ENCODE measurements at regions not wholly inside any gene's neighbourhood (a gene's known extent, or its start where the extent isn't known, plus 50 kb on each side); places are given as distances from the start of the nearest gene placed in this dataset.

- Histone ChIP-seq H3K4me1 (ENCODE audit: control insufficient read depth in 2 of 2, insufficient read depth in 2 of 2, low read length in 2 of 2) (no peaks in the 10 kb centered on the region), H3K4me3 (ENCODE audit: low read length in 2 of 2) (no peak overlapping the region), H3K36me3 (ENCODE audit: control insufficient read depth in 2 of 2, insufficient read depth in 2 of 2, low read length in 2 of 2) (no peaks in the 10 kb centered on the region), H3K27ac (ENCODE audit: low read depth in 2 of 2, low read length in 2 of 2) (no peak overlapping the region), H3K9ac (ENCODE audit: low read depth in 1 of 2, low read length in 2 of 2) (no peak overlapping the region), H3K9me3 (ENCODE audit: control insufficient read depth in 2 of 2, low read length in 2 of 2) (no peaks in the 10 kb centered on the region), H3K27me3 (ENCODE audit: control insufficient read depth in 2 of 2, insufficient read depth in 2 of 2, low read length in 2 of 2) (no peaks in the 10 kb centered on the region)
These were observed 147.0 kb upstream of the ZNF32 start for GRCh38 chr10:43795639-43796038.

DNA sequence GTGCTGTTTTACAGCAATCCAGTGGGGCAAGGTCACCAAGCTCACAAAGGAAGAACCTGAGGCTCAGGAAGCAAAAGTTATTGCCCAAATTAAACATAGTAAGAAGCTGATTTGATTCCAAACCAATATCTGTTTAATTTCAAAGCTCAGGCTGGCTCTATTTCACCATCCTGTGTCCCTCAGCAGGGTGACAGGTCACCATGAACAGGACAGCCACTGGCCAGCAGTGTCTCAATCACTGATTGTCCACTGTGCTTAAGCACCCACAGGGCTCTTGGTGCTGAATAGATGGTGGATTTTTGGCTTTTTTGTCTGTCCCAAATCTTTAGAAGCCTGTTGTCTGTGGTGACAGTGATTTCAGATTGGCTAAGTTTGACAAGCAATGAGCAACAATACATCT, 146.4 kb upstream of the ZNF32 start:
- Histone ChIP-seq H3K4me3 (ENCODE audit: low read length in 2 of 2) (no peak overlapping the region), H3K9me3 (ENCODE audit: control insufficient read depth in 2 of 2, low read length in 2 of 2) (no peaks in the 10 kb centered on the region), H3K27me3 (ENCODE audit: control insufficient read depth in 2 of 2, insufficient read depth in 2 of 2, low read length in 2 of 2) (no peaks in the 10 kb centered on the region), H3K27ac (ENCODE audit: low read depth in 2 of 2, low read length in 2 of 2) (no peak overlapping the region), H3K4me1 (ENCODE audit: control insufficient read depth in 2 of 2, insufficient read depth in 2 of 2, low read length in 2 of 2) (no peaks in the 10 kb centered on the region), H3K9ac (ENCODE audit: low read depth in 1 of 2, low read length in 2 of 2) (no peak overlapping the region), H3K36me3 (ENCODE audit: control insufficient read depth in 2 of 2, insufficient read depth in 2 of 2, low read length in 2 of 2) (no peaks in the 10 kb centered on the region)

DNA sequence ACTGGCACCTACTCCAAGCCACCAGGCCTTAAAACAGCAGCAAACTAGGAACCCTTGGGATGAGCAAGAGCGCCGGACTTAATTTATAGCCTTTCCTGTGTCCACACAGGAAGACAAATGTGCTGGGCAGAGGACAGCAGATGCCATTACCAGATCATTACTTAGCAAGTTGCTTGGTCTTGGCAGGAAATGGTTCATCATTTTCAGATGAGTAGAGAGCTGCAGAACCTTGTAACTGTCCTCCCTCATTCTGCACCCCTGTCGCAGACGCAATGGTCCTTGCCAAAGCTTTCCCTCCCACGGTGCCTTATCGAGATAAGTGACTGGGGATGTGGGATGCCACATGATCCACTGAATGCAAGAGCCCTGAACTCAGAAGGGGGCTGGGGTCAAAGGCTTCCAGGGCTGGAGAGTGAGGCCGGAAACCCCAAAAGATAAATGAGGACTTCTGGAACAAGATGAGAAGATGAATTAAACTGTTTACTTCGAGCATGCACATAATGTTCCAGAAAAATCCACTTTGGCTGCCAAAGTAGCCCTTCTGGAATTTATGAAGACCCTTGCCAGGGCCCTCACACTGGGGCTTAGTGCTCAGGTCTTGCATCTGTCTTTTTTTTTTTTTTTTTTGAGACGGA, 145.6 kb upstream of the ZNF32 start:
- H3K27ac ChIP-seq (ENCODE audit: low read depth in 2 of 2, low read length in 2 of 2): no peak overlapping the region
- no peak overlapping the region for H3K9ac ChIP-seq (ENCODE audit: low read depth in 1 of 2, low read length in 2 of 2)
- H3K9me3 ChIP-seq (ENCODE audit: control insufficient read depth in 2 of 2, low read length in 2 of 2): no peaks in the 10 kb centered on the region
- H3K4me1 ChIP-seq (ENCODE audit: control insufficient read depth in 2 of 2, insufficient read depth in 2 of 2, low read length in 2 of 2): no peaks in the 10 kb centered on the region
- H3K36me3 ChIP-seq (ENCODE audit: control insufficient read depth in 2 of 2, insufficient read depth in 2 of 2, low read length in 2 of 2): no peaks in the 10 kb centered on the region
- no peaks in the 10 kb centered on the region for H3K27me3 ChIP-seq (ENCODE audit: control insufficient read depth in 2 of 2, insufficient read depth in 2 of 2, low read length in 2 of 2)
- no peak overlapping the region for H3K4me3 ChIP-seq (ENCODE audit: low read length in 2 of 2)

DNA sequence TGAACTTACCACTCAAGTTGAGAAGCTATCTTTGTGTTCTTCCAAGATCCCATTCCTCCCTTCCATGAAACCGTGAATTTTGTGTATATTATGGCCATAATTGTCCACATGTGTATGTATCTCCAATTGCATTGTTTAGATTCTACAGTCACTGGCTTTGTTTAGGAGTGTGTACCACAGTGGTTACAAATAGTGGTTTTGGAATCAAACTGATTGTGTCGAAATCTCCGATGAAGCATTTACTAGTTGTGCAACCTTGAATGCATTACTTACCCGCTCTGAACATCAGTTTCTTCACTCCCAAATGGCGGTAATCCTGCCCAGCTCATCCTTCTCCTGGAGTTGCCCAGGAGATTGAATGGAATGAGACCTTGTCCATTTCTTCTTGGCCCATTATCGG, 145.0 kb upstream of the ZNF32 start:
- Histone ChIP-seq H3K36me3 (ENCODE audit: control insufficient read depth in 2 of 2, insufficient read depth in 2 of 2, low read length in 2 of 2) (no peaks in the 10 kb centered on the region), H3K4me3 (ENCODE audit: low read length in 2 of 2) (no peak overlapping the region), H3K27ac (ENCODE audit: low read depth in 2 of 2, low read length in 2 of 2) (no peak overlapping the region), H3K4me1 (ENCODE audit: control insufficient read depth in 2 of 2, insufficient read depth in 2 of 2, low read length in 2 of 2) (no peaks in the 10 kb centered on the region), H3K27me3 (ENCODE audit: control insufficient read depth in 2 of 2, insufficient read depth in 2 of 2, low read length in 2 of 2) (no peaks in the 10 kb centered on the region), H3K9me3 (ENCODE audit: control insufficient read depth in 2 of 2, low read length in 2 of 2) (no peaks in the 10 kb centered on the region), H3K9ac (ENCODE audit: low read depth in 1 of 2, low read length in 2 of 2) (no peak overlapping the region)

DNA sequence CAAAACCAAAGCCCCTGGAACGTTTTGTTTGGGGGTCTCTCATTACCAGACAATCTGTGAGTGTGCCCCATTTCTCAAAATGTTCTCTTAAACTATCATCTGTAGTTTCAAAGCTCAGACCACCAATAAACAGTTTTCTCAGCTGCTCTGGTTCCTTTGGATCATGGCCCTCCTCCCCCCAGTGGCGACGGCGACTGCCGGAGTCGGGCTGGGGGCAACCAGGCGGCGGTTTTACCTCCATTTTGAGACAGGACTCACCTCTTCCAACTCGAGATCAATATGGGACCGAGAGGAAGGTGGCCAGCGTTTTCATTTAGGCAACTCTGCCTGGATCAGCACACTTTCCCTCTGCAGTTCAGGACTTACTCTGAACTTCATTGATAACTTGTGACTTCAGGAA, 141.5 kb upstream of the ZNF32 start:
- no peaks in the 10 kb centered on the region for H3K36me3 ChIP-seq (ENCODE audit: control insufficient read depth in 2 of 2, insufficient read depth in 2 of 2, low read length in 2 of 2)
- H3K9ac ChIP-seq (ENCODE audit: low read depth in 1 of 2, low read length in 2 of 2): no peak overlapping the region
- no peaks in the 10 kb centered on the region for H3K27me3 ChIP-seq (ENCODE audit: control insufficient read depth in 2 of 2, insufficient read depth in 2 of 2, low read length in 2 of 2)
- H3K27ac ChIP-seq (ENCODE audit: low read depth in 2 of 2, low read length in 2 of 2): no peak overlapping the region
- H3K9me3 ChIP-seq (ENCODE audit: control insufficient read depth in 2 of 2, low read length in 2 of 2): no peaks in the 10 kb centered on the region
- no peak overlapping the region for H3K4me3 ChIP-seq (ENCODE audit: low read length in 2 of 2)
- H3K4me1 ChIP-seq (ENCODE audit: control insufficient read depth in 2 of 2, insufficient read depth in 2 of 2, low read length in 2 of 2): no peaks in the 10 kb centered on the region

- Histone ChIP-seq H3K27me3 (ENCODE audit: control insufficient read depth in 2 of 2, insufficient read depth in 2 of 2, low read length in 2 of 2) (no peaks in the 10 kb centered on the region), H3K36me3 (ENCODE audit: control insufficient read depth in 2 of 2, insufficient read depth in 2 of 2, low read length in 2 of 2) (no peaks in the 10 kb centered on the region), H3K9ac (ENCODE audit: low read depth in 1 of 2, low read length in 2 of 2) (no peak overlapping the region), H3K27ac (ENCODE audit: low read depth in 2 of 2, low read length in 2 of 2) (no peak overlapping the region), H3K4me3 (ENCODE audit: low read length in 2 of 2) (no peak overlapping the region), H3K9me3 (ENCODE audit: control insufficient read depth in 2 of 2, low read length in 2 of 2) (no peaks in the 10 kb centered on the region), H3K4me1 (ENCODE audit: control insufficient read depth in 2 of 2, insufficient read depth in 2 of 2, low read length in 2 of 2) (no peaks in the 10 kb centered on the region)
These were observed 136.6 kb upstream of the ZNF32 start for GRCh38 chr10:43785252-43785651.

DNA sequence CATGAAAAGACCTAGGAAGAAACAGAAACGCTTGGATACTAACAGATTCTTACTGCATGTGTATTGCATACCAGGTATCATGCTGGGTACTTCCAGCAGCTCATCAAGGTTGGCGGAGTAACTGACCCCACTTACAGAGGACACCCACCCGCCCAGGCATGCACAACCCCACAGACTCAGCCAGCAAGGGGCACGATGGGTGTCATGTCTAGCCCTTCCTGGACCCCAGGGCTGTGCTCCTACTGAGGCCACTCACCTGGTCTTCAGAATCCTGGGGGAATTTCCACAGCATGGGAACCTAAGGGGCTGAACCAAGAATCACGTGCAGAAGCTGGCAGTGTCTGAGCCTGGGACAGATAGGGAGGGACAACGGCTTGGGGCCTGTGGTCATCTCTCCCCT, 134.1 kb upstream of the ZNF32 start:
- H3K27ac ChIP-seq (ENCODE audit: low read depth in 2 of 2, low read length in 2 of 2): no peak overlapping the region
- H3K4me3 ChIP-seq (ENCODE audit: low read length in 2 of 2): no peak overlapping the region
- no peak overlapping the region for H3K9ac ChIP-seq (ENCODE audit: low read depth in 1 of 2, low read length in 2 of 2)
- H3K27me3 ChIP-seq (ENCODE audit: control insufficient read depth in 2 of 2, insufficient read depth in 2 of 2, low read length in 2 of 2): no peaks in the 10 kb centered on the region
- no peaks in the 10 kb centered on the region for H3K36me3 ChIP-seq (ENCODE audit: control insufficient read depth in 2 of 2, insufficient read depth in 2 of 2, low read length in 2 of 2)
- no peaks in the 10 kb centered on the region for H3K9me3 ChIP-seq (ENCODE audit: control insufficient read depth in 2 of 2, low read length in 2 of 2)
- no peaks in the 10 kb centered on the region for H3K4me1 ChIP-seq (ENCODE audit: control insufficient read depth in 2 of 2, insufficient read depth in 2 of 2, low read length in 2 of 2)

DNA sequence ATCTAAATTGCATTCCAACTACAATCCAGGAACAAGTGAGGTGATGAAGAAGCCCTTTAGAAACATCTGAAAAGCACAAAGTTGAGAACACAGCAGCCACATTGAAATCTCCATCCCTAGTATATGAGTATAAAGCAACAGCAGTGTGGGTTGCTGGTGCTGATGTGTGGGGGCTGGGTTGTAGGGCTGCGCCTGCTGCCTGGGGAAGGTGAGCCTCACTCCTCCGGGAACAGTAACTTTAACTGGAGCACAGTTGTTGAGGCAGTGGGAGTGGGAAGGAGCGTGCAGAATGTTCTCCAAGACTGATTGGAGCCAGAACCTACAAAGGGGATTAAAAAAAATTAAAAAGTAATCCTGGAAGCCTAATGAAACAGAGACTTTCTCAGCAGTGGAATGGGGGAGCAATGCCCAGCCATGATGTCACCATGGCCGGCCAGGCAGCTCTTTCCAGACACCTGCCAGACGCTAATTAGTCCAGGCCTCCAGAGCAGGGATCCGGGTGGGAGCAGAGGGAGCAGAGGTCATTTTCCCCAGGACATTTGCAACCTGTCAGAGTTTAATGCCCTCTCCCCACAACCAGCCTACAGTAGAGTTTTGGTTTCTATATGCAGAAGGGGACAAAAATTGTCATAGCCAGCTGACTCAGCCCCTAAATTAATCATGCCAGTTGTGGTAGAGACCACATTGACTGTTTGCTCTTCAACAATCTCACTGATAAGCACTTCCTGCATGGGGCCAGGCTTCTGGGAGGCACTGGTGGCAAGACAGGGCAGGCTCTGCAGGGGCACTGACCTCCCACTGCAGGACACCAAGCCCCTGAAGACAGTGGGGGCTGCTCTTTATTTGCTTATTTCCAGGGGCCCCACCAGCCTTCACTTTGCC, 133.0 kb upstream of the ZNF32 start:
- Histone ChIP-seq H3K4me3 (ENCODE audit: low read length in 2 of 2) (no peak overlapping the region), H3K4me1 (ENCODE audit: control insufficient read depth in 2 of 2, insufficient read depth in 2 of 2, low read length in 2 of 2) (no peaks in the 10 kb centered on the region), H3K27ac (ENCODE audit: low read depth in 2 of 2, low read length in 2 of 2) (no peak overlapping the region), H3K9ac (ENCODE audit: low read depth in 1 of 2, low read length in 2 of 2) (no peak overlapping the region), H3K36me3 (ENCODE audit: control insufficient read depth in 2 of 2, insufficient read depth in 2 of 2, low read length in 2 of 2) (no peaks in the 10 kb centered on the region), H3K27me3 (ENCODE audit: control insufficient read depth in 2 of 2, insufficient read depth in 2 of 2, low read length in 2 of 2) (no peaks in the 10 kb centered on the region), H3K9me3 (ENCODE audit: control insufficient read depth in 2 of 2, low read length in 2 of 2) (no peaks in the 10 kb centered on the region)

- H3K4me1 ChIP-seq (ENCODE audit: control insufficient read depth in 2 of 2, insufficient read depth in 2 of 2, low read length in 2 of 2): no peaks in the 10 kb centered on the region
- no peak overlapping the region for H3K27ac ChIP-seq (ENCODE audit: low read depth in 2 of 2, low read length in 2 of 2)
- H3K9ac ChIP-seq (ENCODE audit: low read depth in 1 of 2, low read length in 2 of 2): no peak overlapping the region
- H3K36me3 ChIP-seq (ENCODE audit: control insufficient read depth in 2 of 2, insufficient read depth in 2 of 2, low read length in 2 of 2): no peaks in the 10 kb centered on the region
- H3K4me3 ChIP-seq (ENCODE audit: low read length in 2 of 2): no peak overlapping the region
- no peaks in the 10 kb centered on the region for H3K9me3 ChIP-seq (ENCODE audit: control insufficient read depth in 2 of 2, low read length in 2 of 2)
- peaks cover 0 to 2% of the 10 kb centered on the region in 2 donors for H3K27me3 ChIP-seq (ENCODE audit: control insufficient read depth in 2 of 2, insufficient read depth in 2 of 2, low read length in 2 of 2)
These were observed 129.9 kb upstream of the ZNF32 start for GRCh38 chr10:43778571-43778970.

GRCh38 chr10:43775384-43775783, 126.7 kb upstream of the ZNF32 start:
- Histone ChIP-seq H3K4me3 (ENCODE audit: low read length in 2 of 2) (no peak overlapping the region), H3K9ac (ENCODE audit: low read depth in 1 of 2, low read length in 2 of 2) (no peak overlapping the region), H3K27me3 (ENCODE audit: control insufficient read depth in 2 of 2, insufficient read depth in 2 of 2, low read length in 2 of 2) (peaks cover 0 to 2% of the 10 kb centered on the region in 2 donors), H3K36me3 (ENCODE audit: control insufficient read depth in 2 of 2, insufficient read depth in 2 of 2, low read length in 2 of 2) (no peaks in the 10 kb centered on the region), H3K9me3 (ENCODE audit: control insufficient read depth in 2 of 2, low read length in 2 of 2) (no peaks in the 10 kb centered on the region), H3K27ac (ENCODE audit: low read depth in 2 of 2, low read length in 2 of 2) (no peak overlapping the region), H3K4me1 (ENCODE audit: control insufficient read depth in 2 of 2, insufficient read depth in 2 of 2, low read length in 2 of 2) (no peaks in the 10 kb centered on the region)

Data from mucosa of rectum (tissue), 2 donors.